Activated T-helper 17 cell treated with anti-CD3 and anti-CD28 coated beads, Interleukin-2, amount 50 U/mL, for 72 hours (primary cell): ENCODE measurements at regions not wholly inside any gene's neighbourhood (a gene's known extent, or its start where the extent isn't known, plus 50 kb on each side); places are given as distances from the start of the nearest gene placed in this dataset.
A peak's percentile ranks its signal among the peaks of the same experiment; 100 is the strongest.

Experiments
- ATAC-seq: fragments of 150-1000 bp; cut with Tn5 transposase; replicated peaks from 2 replicates; pipeline ENCODE4 v1.10.0; 2021; ENCODE audit warnings: mild to moderate bottlenecking, moderate library complexity
- H3K27ac Mint-ChIP-seq: one replicate; pipeline ENCODE4 v1.8.0; 2022; ENCODE audit warnings: mixed read lengths
- H3K27me3 Mint-ChIP-seq: one replicate; pipeline ENCODE4 v1.8.0; 2022; ENCODE audit warnings: mixed read lengths
- H3K36me3 Mint-ChIP-seq: one replicate; pipeline ENCODE4 v1.8.0; 2022; ENCODE audit warnings: low read depth, mild to moderate bottlenecking, mixed read lengths
- H3K4me1 Mint-ChIP-seq: one replicate; pipeline ENCODE4 v1.8.0; 2022; ENCODE audit warnings: mixed read lengths
- H3K4me3 Mint-ChIP-seq: one replicate; pipeline ENCODE4 v1.8.0; 2022; ENCODE audit warnings: mild to moderate bottlenecking, mixed read lengths
- H3K9me3 Mint-ChIP-seq: one replicate; pipeline ENCODE4 v1.8.0; 2022; ENCODE audit warnings: mixed read lengths

GRCh38 chr14:104389326-104390220, 190.0 kb upstream of the C14orf180 start:
- Mint-ChIP-seq H3K27ac (peak overlapping the region; percentile 15), H3K4me3 (peak overlapping the region; percentile 57), H3K4me1 (peaks cover 20% of the 10 kb centered on the region)

DNA sequence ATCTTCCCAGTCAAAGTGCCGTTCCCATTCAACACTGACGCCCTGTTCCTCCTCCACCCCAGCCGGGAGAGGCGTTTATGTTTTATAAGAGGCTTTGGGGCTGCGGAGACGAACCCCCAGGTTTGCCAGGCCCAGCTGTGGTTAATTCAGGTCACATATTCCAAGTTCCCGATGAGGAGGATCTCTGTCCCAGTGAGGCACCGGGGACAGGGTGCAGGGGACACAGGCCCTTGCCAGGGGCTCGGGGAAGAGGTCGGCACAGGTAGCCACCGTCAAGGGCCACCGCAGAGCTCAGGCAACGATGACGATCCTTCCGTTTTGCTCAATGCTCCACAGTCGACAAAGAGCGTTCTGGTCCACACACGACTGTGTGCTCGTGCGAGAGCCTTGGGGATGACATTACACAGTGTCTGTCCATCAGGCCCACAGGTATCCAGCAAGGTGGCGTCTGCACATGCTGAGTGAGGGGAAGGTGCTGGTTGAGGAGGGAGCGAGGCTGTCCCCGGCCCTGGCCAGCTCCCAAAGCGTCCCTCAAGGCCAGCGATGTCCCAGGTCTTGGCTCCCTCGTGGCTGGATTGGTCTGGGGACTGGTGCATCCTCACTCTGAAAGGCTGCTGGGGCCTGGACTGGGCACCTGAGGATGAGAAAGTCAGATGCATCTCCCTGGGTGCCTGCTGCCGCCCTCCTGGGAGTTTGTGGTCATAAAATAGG, 189.2 kb upstream of the C14orf180 start:
- peak overlapping the region; percentile 15 for H3K27ac Mint-ChIP-seq
- ATAC-seq = no peak
- no peaks in the 10 kb centered on the region for H3K9me3 Mint-ChIP-seq
- peak overlapping the region; percentile 57 for H3K4me3 Mint-ChIP-seq
- H3K4me1 Mint-ChIP-seq = peaks cover 28% of the 10 kb centered on the region
- H3K27me3 Mint-ChIP-seq = no peaks in the 10 kb centered on the region
- H3K36me3 Mint-ChIP-seq = no peaks in the 10 kb centered on the region

More at GRCh38 chr14:104389326-104390220, 190.0 kb upstream of the C14orf180 start:
- peak; percentile 19 for ATAC-seq
- no peaks in the 10 kb centered on the region for H3K36me3 Mint-ChIP-seq
- H3K27me3 Mint-ChIP-seq = no peaks in the 10 kb centered on the region
- H3K9me3 Mint-ChIP-seq = no peaks in the 10 kb centered on the region

GRCh38 chr14:104390941-104391901, 188.3 kb upstream of the C14orf180 start:
- H3K27me3 Mint-ChIP-seq = no peaks in the 10 kb centered on the region

GRCh38 chr14:104392001-104392395, 187.6 kb upstream of the C14orf180 start:
- ATAC-seq = peak; percentile 34

More at GRCh38 chr14:104390941-104391901, 188.3 kb upstream of the C14orf180 start:
- Mint-ChIP-seq H3K4me1 (peaks cover 33% of the 10 kb centered on the region), H3K9me3 (no peaks in the 10 kb centered on the region), H3K4me3 (peak overlapping the region; percentile 57), H3K27ac (peak overlapping the region; percentile 78), H3K36me3 (no peaks in the 10 kb centered on the region)
- no peak for ATAC-seq

GRCh38 chr14:104392396-104393198, 187.0 kb upstream of the C14orf180 start:
- Mint-ChIP-seq H3K27me3 (no peaks in the 10 kb centered on the region), H3K4me1 (peaks cover 33% of the 10 kb centered on the region), H3K9me3 (peaks cover 6% of the 10 kb centered on the region), H3K4me3 (peak overlapping the region; percentile 28), H3K27ac (peak overlapping the region; percentile 78), H3K36me3 (no peaks in the 10 kb centered on the region)
- ATAC-seq = no peak

More at GRCh38 chr14:104392001-104392395, 187.6 kb upstream of the C14orf180 start:
- H3K4me1 Mint-ChIP-seq = peaks cover 33% of the 10 kb centered on the region
- no peaks in the 10 kb centered on the region for H3K9me3 Mint-ChIP-seq
- H3K27ac Mint-ChIP-seq = peak overlapping the region; percentile 78
- H3K4me3 Mint-ChIP-seq = peak overlapping the region; percentile 28
- H3K36me3 Mint-ChIP-seq = no peaks in the 10 kb centered on the region
- H3K27me3 Mint-ChIP-seq = no peaks in the 10 kb centered on the region

DNA sequence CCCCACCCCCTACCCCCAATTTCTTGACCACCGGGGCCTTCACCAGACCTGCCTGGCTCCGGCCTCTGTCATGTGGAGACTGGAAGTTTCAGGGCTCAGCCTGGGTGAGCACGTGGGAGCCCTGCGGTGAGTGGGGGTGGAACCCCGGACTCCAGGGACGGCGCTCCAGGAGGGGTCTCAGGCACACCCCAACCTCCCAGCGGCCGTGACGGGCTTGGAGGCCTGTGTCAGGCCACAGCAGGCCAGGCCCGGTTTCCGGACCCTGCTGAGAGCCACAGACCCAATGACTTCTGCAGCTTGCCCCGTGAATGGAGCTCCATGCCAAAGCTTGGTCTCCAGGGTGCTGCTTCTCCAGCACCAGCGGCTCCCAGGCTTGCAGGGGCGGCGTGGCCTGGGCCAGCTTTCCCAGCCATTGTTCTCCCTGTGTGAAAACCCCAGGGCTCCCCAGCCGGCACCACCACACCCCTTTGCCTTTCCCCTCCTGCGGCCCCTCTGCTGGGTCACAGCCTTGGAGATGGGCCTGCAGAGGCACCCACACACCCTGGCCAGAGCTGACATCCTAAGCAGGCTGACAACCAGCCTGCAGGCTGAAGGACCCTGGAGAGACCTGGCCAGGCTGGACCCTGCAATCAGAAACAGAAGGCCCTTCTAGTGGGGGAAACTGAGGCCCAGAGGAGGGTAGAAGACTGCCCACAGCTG, 186.2 kb upstream of the C14orf180 start:
- Mint-ChIP-seq H3K4me1 (peaks cover 33% of the 10 kb centered on the region), H3K9me3 (peaks cover 9% of the 10 kb centered on the region), H3K36me3 (no peaks in the 10 kb centered on the region), H3K27ac (peak overlapping the region; percentile 66), H3K4me3 (peak overlapping the region; percentile 44), H3K27me3 (no peaks in the 10 kb centered on the region)
- peak; percentile 20 for ATAC-seq

DNA sequence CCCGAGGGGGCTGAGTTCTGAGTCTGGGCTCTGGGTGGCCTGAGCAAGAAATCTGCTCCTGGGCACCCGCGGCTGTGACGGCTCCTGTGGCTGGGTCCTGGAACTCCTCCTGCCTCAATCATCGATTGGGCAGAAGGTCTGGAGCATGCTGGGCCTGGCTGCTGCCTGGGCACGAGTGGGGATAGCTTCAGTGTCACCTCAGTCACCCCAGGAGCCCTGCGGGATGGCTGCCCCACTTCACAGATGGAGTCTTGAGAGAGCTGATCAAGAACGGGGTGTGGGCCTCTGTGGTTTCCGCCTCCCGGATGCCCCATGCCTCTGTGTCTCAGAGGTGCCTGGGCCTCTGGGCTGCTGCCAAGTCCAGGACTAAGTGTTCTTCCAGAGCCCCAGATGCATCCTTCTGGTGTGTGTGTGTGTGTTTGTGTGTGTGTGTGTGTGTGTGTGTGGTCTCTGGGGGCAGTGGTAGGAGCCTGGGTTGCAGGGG, 185.6 kb upstream of the C14orf180 start:
- Mint-ChIP-seq H3K27me3 (no peaks in the 10 kb centered on the region), H3K9me3 (peaks cover 9% of the 10 kb centered on the region), H3K4me3 (peak overlapping the region; percentile 44), H3K4me1 (peaks cover 34% of the 10 kb centered on the region), H3K27ac (peak overlapping the region; percentile 66), H3K36me3 (no peaks in the 10 kb centered on the region)
- peak; percentile 84 for ATAC-seq

DNA sequence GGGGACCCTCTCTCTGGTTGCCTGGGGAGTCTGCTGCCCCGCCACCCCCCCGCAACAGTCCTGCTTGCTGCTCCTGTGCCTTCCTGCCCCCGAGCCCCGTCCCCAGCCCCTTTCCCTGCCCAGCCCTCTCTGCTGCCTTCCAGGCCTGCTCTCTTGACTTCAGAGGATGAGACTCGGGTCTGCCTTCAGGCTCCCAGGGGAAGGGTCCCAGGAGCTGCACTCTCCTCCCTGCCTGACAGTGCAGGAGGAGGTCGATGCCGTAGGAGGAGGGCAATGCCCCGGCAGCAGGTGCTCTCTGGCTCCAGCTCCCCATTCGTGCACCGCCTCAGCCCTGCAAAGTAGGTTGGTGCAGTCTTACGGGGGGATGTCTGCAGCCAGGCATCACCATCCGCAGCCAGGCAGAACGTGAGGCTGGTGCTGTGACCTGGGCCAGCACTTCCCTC, 185.1 kb upstream of the C14orf180 start:
- no peaks in the 10 kb centered on the region for H3K27me3 Mint-ChIP-seq
- peaks cover 9% of the 10 kb centered on the region for H3K9me3 Mint-ChIP-seq
- H3K4me1 Mint-ChIP-seq = peaks cover 39% of the 10 kb centered on the region
- ATAC-seq = no peak
- no peaks in the 10 kb centered on the region for H3K36me3 Mint-ChIP-seq
- peak overlapping the region; percentile 44 for H3K4me3 Mint-ChIP-seq
- peak overlapping the region; percentile 66 for H3K27ac Mint-ChIP-seq

DNA sequence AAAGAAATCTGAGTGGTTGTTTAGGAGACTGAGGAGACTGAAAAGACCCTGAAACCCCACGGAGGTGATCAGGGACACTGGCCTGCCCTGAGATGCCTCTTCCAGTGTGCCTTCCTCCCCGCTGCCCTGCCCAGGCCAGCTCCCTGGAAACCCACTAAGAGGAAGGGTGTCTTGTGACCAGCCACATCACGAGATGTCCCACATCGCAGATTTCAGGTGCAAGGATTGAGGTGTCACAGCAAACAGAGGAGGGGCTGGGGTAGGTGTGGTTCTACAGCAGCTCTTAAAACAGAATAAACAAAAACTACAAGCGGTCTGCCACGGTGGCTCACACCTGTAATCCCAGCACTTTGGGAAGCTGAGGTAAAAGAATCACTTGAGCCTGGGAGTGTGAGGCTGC, 184.3 kb upstream of the C14orf180 start:
- ATAC-seq = no peak
- Mint-ChIP-seq H3K27me3 (no peaks in the 10 kb centered on the region), H3K4me3 (peak overlapping the region; percentile 44), H3K36me3 (no peaks in the 10 kb centered on the region), H3K4me1 (peaks cover 38% of the 10 kb centered on the region), H3K27ac (no peak overlapping the region), H3K9me3 (peaks cover 9% of the 10 kb centered on the region)

GRCh38 chr14:104395941-104396681, 183.5 kb upstream of the C14orf180 start:
- no peak for ATAC-seq
- Mint-ChIP-seq H3K36me3 (no peaks in the 10 kb centered on the region), H3K4me3 (no peak overlapping the region), H3K4me1 (peaks cover 36% of the 10 kb centered on the region), H3K9me3 (peaks cover 9% of the 10 kb centered on the region), H3K27ac (no peak overlapping the region), H3K27me3 (no peaks in the 10 kb centered on the region)

DNA sequence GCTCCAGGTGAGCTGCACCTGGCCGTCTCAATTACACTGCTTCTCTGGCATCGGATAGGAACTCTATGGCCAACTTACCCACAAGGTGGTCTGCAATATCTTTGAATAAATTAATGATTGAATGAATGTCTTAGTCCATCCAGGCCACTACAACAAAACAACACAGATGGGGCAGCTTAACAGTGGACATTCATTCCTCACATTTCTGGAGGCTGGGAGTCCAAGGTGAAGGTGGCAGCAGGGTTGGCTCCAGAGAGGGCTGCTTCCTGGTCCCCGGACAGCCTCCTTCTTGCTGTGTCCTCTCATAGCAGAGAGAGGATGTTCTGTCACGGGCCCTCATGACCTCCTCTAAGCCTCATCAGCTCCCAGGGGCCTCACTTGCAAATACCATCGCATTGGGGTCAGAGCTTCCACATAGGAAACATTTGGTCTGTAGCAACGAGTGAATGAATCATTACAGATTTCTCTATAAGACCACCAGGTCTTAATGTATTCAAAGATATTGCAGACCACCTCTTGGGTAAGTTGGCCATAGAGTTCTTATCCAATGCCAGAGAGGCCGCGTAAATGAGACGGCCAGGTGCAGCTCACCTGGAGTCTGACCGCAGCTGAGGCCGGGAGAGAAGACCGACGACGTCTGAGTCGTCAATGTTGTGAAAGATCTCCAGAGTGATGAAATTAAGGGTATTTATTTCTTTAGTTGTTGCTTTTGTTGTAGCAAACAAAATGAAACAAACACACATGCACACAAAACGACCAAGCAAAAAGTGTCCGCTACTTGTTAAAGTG, 182.7 kb upstream of the C14orf180 start:
- Mint-ChIP-seq H3K9me3 (peaks cover 9% of the 10 kb centered on the region), H3K4me3 (no peak overlapping the region), H3K4me1 (peaks cover 34% of the 10 kb centered on the region), H3K27me3 (no peaks in the 10 kb centered on the region), H3K36me3 (no peaks in the 10 kb centered on the region), H3K27ac (no peak overlapping the region)
- ATAC-seq = no peak

DNA sequence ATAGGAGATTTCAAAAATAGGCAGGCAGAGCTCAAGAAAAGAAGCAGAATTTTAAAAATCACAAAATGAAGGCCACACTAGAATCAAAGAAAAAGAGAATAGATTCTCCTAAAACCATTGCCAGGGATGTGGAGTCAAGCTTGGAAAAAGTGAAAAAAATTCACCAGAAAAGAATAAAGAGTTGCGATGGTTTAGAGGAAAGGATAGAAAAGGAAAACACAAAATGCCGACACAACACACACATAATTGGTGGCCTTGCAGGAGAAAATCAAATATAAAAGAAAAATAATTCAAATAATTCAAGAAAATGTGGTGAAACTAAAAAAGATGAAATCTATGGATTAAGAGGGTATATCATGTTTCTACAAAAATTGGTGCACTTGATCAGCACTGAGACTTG, 181.6 kb upstream of the C14orf180 start:
- Mint-ChIP-seq H3K4me3 (no peak overlapping the region), H3K27me3 (no peaks in the 10 kb centered on the region), H3K4me1 (peaks cover 31% of the 10 kb centered on the region)

More for the DNA sequence above, 181.6 kb upstream of the C14orf180 start:
- Mint-ChIP-seq H3K36me3 (no peaks in the 10 kb centered on the region), H3K9me3 (peaks cover 9% of the 10 kb centered on the region), H3K27ac (no peak overlapping the region)
- ATAC-seq = no peak
